Astrocyte of the cerebellum (primary cell): ENCODE measurements at regions not wholly inside any gene's neighbourhood (a gene's known extent, or its start where the extent isn't known, plus 50 kb on each side); places are given as distances from the start of the nearest gene placed in this dataset.

Experiments
- DNase-seq: peaks from one replicate; pipeline ENCODE4 v3.0.0-alpha.2; 2011; ENCODE audit warnings: low read depth
- H3K4me3 ChIP-seq: 2 replicates; pipeline ENCODE4 v1.5.1; 2011; ENCODE audit warnings: mild to moderate bottlenecking, low read depth, low read length, moderate library complexity
- CTCF ChIP-seq: IDR thresholded peaks from 2 replicates; pipeline ENCODE4 v1.5.1; 2012; ENCODE audit warnings: low read length, low read depth, moderate library complexity, mild to moderate bottlenecking; ENCODE audit errors: missing control alignments
- in situ Hi-C: cut with HindIII; loops from 2 replicates; pipeline ENCODE4 v1.10.0; 2017; ENCODE audit warnings: low sequenced_read_pairs

- no peak overlapping the region for H3K4me3 ChIP-seq
- DNase-seq = no peak
- in situ Hi-C loops = no loop called here
- TF ChIP-seq CTCF = no peak
Observed at GRCh38 chr11:28976012-28976800, 868.0 kb downstream of the METTL15 start.

GRCh38 chr11:28969832-28970231 is 861.6 kb downstream of the METTL15 start:
- in situ Hi-C loops = no loop called here
- no peak overlapping the region for H3K4me3 ChIP-seq
- TF ChIP-seq CTCF = no peak
- no peak for DNase-seq

- no peak overlapping the region for H3K4me3 ChIP-seq
- no peak for TF ChIP-seq CTCF
- DNase-seq = no peak
- in situ Hi-C loops = no loop called here
Observed at GRCh38 chr11:28966951-28967350, 858.8 kb downstream of the METTL15 start.

GRCh38 chr11:28965819-28966218 is 857.6 kb downstream of the METTL15 start:
- in situ Hi-C loops = no loop called here
- H3K4me3 ChIP-seq = no peak overlapping the region
- DNase-seq = no peak
- TF ChIP-seq CTCF = no peak

- DNase-seq = no peak
- TF ChIP-seq CTCF = no peak
- in situ Hi-C loops = no loop called here
- H3K4me3 ChIP-seq = no peak overlapping the region
Observed at GRCh38 chr11:28964811-28965210, 856.6 kb downstream of the METTL15 start.

GRCh38 chr11:28963187-28963586 is 855.0 kb downstream of the METTL15 start:
- in situ Hi-C loops = no loop called here
- no peak overlapping the region for H3K4me3 ChIP-seq
- TF ChIP-seq CTCF = no peak
- no peak for DNase-seq
